HCT116 (cell line): ENCODE measurements at regions not wholly inside any gene's neighbourhood (a gene's known extent, or its start where the extent isn't known, plus 50 kb on each side); places are given as distances from the start of the nearest gene placed in this dataset.

Experiments used
- EZH2 ChIP-seq: fragments of 200-600 bp; sonication (generic); IDR thresholded peaks from 2 replicates; pipeline ENCODE4 v1.6.1; 2017; ENCODE audit warnings: antibody characterized with exemption, mixed run types
- EZH2phosphoT487 ChIP-seq: fragments of 200-600 bp; IDR thresholded peaks from 2 replicates; pipeline ENCODE4 v1.6.1; 2018; ENCODE audit warnings: antibody characterized with exemption, borderline replicate concordance
- JUND ChIP-seq: IDR thresholded peaks from 2 replicates; pipeline ENCODE4 v1.6.1; 2012
- POLR2A ChIP-seq: IDR thresholded peaks from 2 replicates; pipeline ENCODE4 v1.7.0; 2011; ENCODE audit warnings: borderline replicate concordance; ENCODE audit not compliant: insufficient read depth, insufficient read length; ENCODE audit errors: extremely low read depth
- POLR2AphosphoS5 ChIP-seq: IDR thresholded peaks from 2 replicates; pipeline ENCODE4 v1.6.1; 2011; ENCODE audit warnings: mild to moderate bottlenecking, low read depth, low read length, moderate library complexity
- SIN3A ChIP-seq: IDR thresholded peaks from 2 replicates; pipeline ENCODE4 v1.6.1; 2012; ENCODE audit warnings: low read depth
- SP1 ChIP-seq: IDR thresholded peaks from 2 replicates; pipeline ENCODE4 v1.6.1; 2012; ENCODE audit warnings: low read depth
- SRF ChIP-seq: IDR thresholded peaks from 2 replicates; pipeline ENCODE4 v1.6.1; 2012; ENCODE audit warnings: low read depth
- TCF7L2 ChIP-seq: IDR thresholded peaks from 2 replicates; pipeline ENCODE4 v1.7.0; 2011; ENCODE audit warnings: borderline replicate concordance, inconsistent platforms; ENCODE audit not compliant: insufficient read depth, insufficient read length; ENCODE audit errors: extremely low read depth
- YY1 ChIP-seq: IDR thresholded peaks from 2 replicates; pipeline ENCODE4 v1.6.1; 2011; ENCODE audit warnings: low read length, low read depth, moderate library complexity, mild to moderate bottlenecking; ENCODE audit not compliant: insufficient replicate concordance; ENCODE audit errors: extremely low read depth
- ZFX ChIP-seq: fragments of 450-650 bp; IDR thresholded peaks from 2 replicates; pipeline ENCODE4 v1.6.1; 2017
- TF ChIP-seq, protein P1 (sequence below): IDR thresholded peaks from 2 replicates; pipeline ENCODE4 v1.6.1; 2011; ENCODE audit warnings: mild to moderate bottlenecking, low read length, moderate library complexity; ENCODE audit not compliant: insufficient replicate concordance; ENCODE audit errors: extremely low read depth
- TF ChIP-seq, protein P2 (sequence below), 3 experiments: fragments of 200-600 bp in 1 of 3; sonication (generic) in 1 of 3; IDR thresholded peaks in 2 of 3; conservative IDR thresholded peaks in 1 of 3; 2 replicates each; pipeline ENCODE4 v1.5.1; 2012 to 2017; ENCODE audit warnings: low read depth in 2 of 3, low read length in 2 of 3, antibody characterized with exemption in 1 of 3, borderline replicate concordance in 1 of 3, control low read depth in 1 of 3, mild to moderate bottlenecking in 1 of 3, mixed read lengths in 1 of 3, mixed run types in 1 of 3, moderate library complexity in 1 of 3; ENCODE audit not compliant: insufficient read depth in 1 of 3

DNA sequence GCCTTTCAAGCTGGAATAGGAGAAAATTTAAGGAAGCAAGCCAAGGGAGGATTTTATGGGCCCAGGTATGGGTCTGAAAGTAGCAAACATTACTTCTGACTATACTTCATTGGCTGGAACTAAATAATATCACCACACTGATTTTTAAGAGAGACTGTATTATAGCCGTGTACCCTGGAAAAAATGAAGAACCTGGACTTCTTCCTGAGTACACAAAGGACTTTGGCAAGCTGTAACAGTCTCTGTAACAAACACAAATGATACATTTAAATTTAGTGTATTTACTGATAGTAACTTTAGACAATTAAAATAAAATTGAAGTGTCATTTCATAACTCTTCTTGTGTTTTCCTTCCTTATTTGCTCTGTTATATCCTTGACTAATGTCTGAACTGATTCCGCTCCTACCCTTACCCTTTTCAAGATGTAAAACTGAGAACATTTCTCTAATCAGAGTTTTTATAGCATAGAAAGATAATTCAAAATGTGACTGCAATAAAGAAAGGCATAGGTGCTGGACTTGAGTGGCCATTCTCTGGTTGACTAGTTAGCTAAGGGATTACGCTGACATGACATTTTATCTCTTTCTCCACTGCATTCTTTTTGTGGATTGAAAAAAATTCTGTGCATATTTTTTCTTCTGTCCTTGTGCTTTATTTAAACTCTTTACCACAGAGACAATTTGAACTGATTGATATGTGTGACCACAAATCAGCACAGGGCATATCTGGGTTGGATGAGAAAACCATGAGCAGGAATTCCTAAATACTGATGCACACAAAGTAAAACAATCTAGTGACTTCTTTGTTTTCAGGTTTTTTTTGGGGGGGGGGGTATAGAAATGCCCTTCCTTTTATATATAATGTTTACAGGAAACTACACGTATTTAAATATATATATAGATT, 349.7 kb downstream of the MDFIC start:
- TF ChIP-seq, protein P1, sequence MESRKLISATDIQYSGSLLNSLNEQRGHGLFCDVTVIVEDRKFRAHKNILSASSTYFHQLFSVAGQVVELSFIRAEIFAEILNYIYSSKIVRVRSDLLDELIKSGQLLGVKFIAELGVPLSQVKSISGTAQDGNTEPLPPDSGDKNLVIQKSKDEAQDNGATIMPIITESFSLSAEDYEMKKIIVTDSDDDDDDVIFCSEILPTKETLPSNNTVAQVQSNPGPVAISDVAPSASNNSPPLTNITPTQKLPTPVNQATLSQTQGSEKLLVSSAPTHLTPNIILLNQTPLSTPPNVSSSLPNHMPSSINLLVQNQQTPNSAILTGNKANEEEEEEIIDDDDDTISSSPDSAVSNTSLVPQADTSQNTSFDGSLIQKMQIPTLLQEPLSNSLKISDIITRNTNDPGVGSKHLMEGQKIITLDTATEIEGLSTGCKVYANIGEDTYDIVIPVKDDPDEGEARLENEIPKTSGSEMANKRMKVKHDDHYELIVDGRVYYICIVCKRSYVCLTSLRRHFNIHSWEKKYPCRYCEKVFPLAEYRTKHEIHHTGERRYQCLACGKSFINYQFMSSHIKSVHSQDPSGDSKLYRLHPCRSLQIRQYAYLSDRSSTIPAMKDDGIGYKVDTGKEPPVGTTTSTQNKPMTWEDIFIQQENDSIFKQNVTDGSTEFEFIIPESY = no peak
- no peak for TF ChIP-seq EZH2
- TF ChIP-seq, protein P2, sequence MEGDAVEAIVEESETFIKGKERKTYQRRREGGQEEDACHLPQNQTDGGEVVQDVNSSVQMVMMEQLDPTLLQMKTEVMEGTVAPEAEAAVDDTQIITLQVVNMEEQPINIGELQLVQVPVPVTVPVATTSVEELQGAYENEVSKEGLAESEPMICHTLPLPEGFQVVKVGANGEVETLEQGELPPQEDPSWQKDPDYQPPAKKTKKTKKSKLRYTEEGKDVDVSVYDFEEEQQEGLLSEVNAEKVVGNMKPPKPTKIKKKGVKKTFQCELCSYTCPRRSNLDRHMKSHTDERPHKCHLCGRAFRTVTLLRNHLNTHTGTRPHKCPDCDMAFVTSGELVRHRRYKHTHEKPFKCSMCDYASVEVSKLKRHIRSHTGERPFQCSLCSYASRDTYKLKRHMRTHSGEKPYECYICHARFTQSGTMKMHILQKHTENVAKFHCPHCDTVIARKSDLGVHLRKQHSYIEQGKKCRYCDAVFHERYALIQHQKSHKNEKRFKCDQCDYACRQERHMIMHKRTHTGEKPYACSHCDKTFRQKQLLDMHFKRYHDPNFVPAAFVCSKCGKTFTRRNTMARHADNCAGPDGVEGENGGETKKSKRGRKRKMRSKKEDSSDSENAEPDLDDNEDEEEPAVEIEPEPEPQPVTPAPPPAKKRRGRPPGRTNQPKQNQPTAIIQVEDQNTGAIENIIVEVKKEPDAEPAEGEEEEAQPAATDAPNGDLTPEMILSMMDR (IDR thresholded peaks at IDR 0.05 in 2 of 3, conservative IDR thresholded peaks at IDR 0.05 in 1 of 3; ENCODE audit: borderline replicate concordance in 1 of 3, insufficient read depth in 1 of 3, low read depth in 2 of 3, low read length in 2 of 3) = no peak
- TF ChIP-seq SRF = no peak
- no peak for TF ChIP-seq YY1
- no peak for TF ChIP-seq JUND
- TF ChIP-seq SIN3A = no peak
- no peak for TF ChIP-seq TCF7L2
- no peak for TF ChIP-seq ZFX
- TF ChIP-seq POLR2A = no peak
- no peak for TF ChIP-seq EZH2phosphoT487
- TF ChIP-seq SP1 = no peak
- no peak for TF ChIP-seq POLR2AphosphoS5
